GM12892 (cell line): ENCODE measurements at regions not wholly inside any gene's neighbourhood (a gene's known extent, or its start where the extent isn't known, plus 50 kb on each side); places are given as distances from the start of the nearest gene placed in this dataset.
"Not testable (repeated sequence)": the region's sequence is repeated elsewhere in the genome, so short reads cannot be mapped to it uniquely, and the experiment has no call there.

Experiments used
- DNase-seq: peaks from one replicate; pipeline ENCODE4 v3.0.0; 2011; ENCODE audit not compliant: insufficient read length
- FAIRE-seq: peaks from 2 replicates; lab custom pipeline; 2011; peaks lifted over from hg19 to GRCh38; lab: Jason Lieb, UNC
- POLR2A ChIP-seq: IDR thresholded peaks from 2 replicates; pipeline ENCODE4 v1.6.1; 2011; ENCODE audit warnings: low read depth, low read length, control low read depth
- POLR2AphosphoS5 ChIP-seq: IDR thresholded peaks from 2 replicates; pipeline ENCODE4 v1.6.1; 2011; ENCODE audit warnings: low read depth, low read length, control low read depth
- TAF1 ChIP-seq: IDR thresholded peaks from 2 replicates; pipeline ENCODE4 v1.6.1; 2011; ENCODE audit warnings: low read depth, mild to moderate bottlenecking, control low read depth, low read length, borderline replicate concordance

DNA sequence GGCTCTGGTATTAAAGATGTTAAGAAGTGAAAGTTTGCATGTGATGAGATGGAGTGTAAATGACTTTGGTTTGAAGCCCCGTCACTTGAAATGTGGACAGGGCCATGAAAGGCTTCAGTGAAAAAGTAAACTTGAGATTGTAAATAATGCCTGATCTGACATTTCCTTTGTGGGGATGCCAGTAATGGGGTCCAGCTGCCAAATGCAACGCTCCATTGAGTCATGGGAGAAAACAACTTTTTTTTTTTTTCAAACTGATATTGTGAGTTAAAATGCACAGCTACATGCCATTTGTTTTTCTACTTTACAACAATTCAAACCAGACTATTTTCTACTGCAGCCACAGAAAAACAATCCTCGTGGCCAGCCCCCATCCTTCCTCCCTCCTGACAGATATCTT, 327.0 kb upstream of the TNC start:
- FAIRE-seq = no peak
- TF ChIP-seq POLR2A (no peak), TAF1 (no peak), POLR2AphosphoS5 (no peak)
- no peak for DNase-seq

DNA sequence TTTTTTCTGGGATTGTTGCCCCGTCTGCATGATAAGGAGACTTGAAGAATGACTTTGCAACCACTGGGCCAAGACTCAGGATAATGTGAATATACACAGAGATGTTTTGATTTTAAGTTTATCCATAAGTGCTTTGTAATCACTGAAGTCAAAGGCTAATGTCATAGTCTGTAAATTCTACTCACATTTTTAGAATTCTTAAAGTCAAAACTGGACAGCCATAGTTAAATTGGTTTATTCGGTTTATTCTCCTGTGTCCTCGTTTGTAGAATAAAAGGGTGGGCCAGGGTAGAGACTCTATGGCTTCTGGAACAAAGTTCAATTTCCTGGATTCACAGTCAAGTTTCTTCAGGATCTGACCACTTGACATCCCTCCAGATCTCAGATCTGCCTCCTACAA, 327.7 kb upstream of the TNC start:
- TF ChIP-seq TAF1 (no peak), POLR2AphosphoS5 (no peak), POLR2A (no peak)
- DNase-seq = no peak
- no peak for FAIRE-seq

DNA sequence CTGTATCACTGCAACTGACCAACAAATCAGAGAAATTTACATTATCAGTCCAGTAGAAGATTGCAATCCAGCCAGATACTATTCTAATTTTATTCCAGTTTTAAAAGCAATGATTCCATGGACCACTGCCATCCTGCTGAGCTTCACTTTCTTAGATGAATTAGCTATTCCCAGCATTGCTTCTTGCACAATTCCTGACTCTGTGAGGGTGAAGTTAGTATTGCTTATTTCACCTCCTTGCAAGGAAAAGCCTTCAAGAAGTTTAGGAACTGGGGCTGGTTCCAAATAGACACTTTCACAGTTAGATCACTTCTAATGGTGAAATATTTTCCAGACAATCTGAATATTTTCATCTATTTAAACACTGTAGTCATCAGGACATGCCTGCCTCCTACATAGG, 338.6 kb upstream of the TNC start:
- DNase-seq (no peak), FAIRE-seq (no peak)
- TF ChIP-seq POLR2AphosphoS5 (no peak), POLR2A (no peak)

- DNase-seq (no peak), FAIRE-seq (no peak)
- TF ChIP-seq TAF1 (no peak), POLR2A (no peak), POLR2AphosphoS5 (no peak)
Observed at GRCh38 chr9:115461280-115461679, 343.3 kb upstream of the TNC start.

DNA sequence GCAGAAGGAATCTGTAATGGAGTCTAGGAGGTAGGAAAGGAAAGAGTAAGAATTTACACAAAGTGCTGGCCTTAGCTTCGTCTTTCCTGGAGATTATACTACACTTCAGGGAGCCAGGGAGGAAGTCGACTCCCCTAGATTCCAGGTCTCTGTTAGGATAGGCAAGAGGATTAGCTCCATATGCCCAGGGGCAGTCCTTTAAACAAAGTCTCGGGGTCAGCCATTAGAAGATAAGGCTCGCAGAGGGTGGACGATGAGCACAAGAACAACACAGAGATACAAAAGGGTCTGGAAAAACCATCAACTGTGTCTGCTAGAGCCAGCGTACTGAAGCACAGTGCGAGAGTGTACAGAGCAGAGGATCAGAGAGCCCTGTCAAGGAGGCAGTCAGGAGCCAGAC, 344.7 kb upstream of the TNC start:
- FAIRE-seq = no peak
- TF ChIP-seq TAF1 (no peak), POLR2A (no peak), POLR2AphosphoS5 (no peak)
- DNase-seq = no peak

- no peak for FAIRE-seq
- TF ChIP-seq POLR2A = no peak
- TF ChIP-seq POLR2AphosphoS5 = no peak
- no peak for DNase-seq
Observed at GRCh38 chr9:115466756-115467155, 348.8 kb upstream of the TNC start.

GRCh38 chr9:115469841-115470240, 351.9 kb upstream of the TNC start:
- no peak for TF ChIP-seq POLR2A
- no peak for TF ChIP-seq TAF1
- no peak for TF ChIP-seq POLR2AphosphoS5
- DNase-seq (no peak), FAIRE-seq (no peak)

GRCh38 chr9:115473032-115473431, 355.1 kb upstream of the TNC start:
- FAIRE-seq = not testable (repeated sequence)

DNA sequence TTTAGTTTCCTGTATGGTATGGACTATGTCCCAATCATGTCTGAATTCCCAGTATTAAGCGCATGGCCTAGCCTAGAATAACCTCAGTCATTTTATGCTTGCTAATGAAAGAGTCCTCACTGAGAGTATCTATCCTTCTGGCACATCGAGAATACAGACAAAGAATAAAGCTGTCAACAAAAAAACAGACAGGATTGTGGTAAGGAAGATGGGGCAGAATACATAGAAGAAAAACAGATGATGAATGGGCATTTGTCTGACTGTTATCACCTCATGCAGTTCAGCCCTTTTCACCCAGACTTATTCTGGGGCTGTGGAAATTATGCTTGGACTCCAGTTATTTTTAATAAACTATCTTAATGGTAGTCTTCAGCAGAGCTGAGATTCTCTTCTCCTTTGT, 363.8 kb upstream of the TNC start:
- TF ChIP-seq POLR2AphosphoS5 (no peak), POLR2A (no peak), TAF1 (no peak)
- DNase-seq (no peak), FAIRE-seq (no peak)

More at GRCh38 chr9:115473032-115473431, 355.1 kb upstream of the TNC start:
- not testable (repeated sequence) for DNase-seq

GRCh38 chr9:115482747-115483146, 364.8 kb upstream of the TNC start:
- no peak for TF ChIP-seq TAF1
- no peak for TF ChIP-seq POLR2AphosphoS5
- no peak for TF ChIP-seq POLR2A
- DNase-seq (no peak), FAIRE-seq (no peak)

DNA sequence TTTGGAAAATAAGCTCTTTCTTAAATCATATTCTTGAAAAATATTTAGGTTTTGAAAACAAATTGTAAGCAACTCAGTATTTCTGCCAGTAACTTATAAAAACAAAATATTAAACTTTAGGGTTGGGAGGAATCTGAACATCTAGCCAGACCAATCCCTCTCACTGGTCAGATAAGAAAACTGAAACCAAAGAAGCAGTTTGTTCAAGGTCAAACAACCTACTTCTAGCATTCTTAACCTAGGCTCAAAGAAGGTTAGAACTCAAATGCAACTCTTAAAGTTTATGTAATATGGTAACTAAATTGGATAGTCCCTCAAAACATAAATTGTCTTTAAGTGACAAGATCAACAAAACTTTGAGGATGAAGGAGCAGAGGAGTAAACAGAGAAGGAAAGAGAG, 374.9 kb upstream of the TNC start:
- TF ChIP-seq POLR2A (no peak), TAF1 (no peak), POLR2AphosphoS5 (no peak)
- no peak for FAIRE-seq

GRCh38 chr9:115494393-115494792, 376.4 kb upstream of the TNC start:
- DNase-seq (no peak), FAIRE-seq (no peak)
- TF ChIP-seq TAF1 (no peak), POLR2AphosphoS5 (no peak), POLR2A (no peak)

More for the DNA sequence above, 374.9 kb upstream of the TNC start:
- DNase-seq = no peak

GRCh38 chr9:115495052-115495635, 377.2 kb upstream of the TNC start:
- no peak for DNase-seq
- no peak for FAIRE-seq

More at GRCh38 chr9:115495052-115495635, 377.2 kb upstream of the TNC start:
- TF ChIP-seq POLR2A (no peak), POLR2AphosphoS5 (no peak), TAF1 (no peak)
